ENCODE measurements at regions not wholly inside any gene's neighbourhood (a gene's known extent, or its start where the extent isn't known, plus 50 kb on each side); places are given as distances from the start of the nearest gene placed in this dataset.
"Not testable (repeated sequence)": the region's sequence is repeated elsewhere in the genome, so short reads cannot be mapped to it uniquely, and the experiment has no call there.

GRCh38 chr6:137545073-137545472 is 50.9 kb upstream of the OLIG3 start:
- no peak for DNase-seq

GRCh38 chr6:137547186-137547585 is 53.0 kb upstream of the OLIG3 start:
- no peak for DNase-seq

GRCh38 chr6:137547601-137548000 is 53.4 kb upstream of the OLIG3 start:
- no peak for DNase-seq

GRCh38 chr6:137549106-137549505 is 54.9 kb upstream of the OLIG3 start:
- no peak for DNase-seq

- DNase-seq, result no peak
Measured at GRCh38 chr6:137550535-137550934, 56.3 kb upstream of the OLIG3 start.

GRCh38 chr6:137552146-137552545 is 58.0 kb upstream of the OLIG3 start:
- DNase-seq, result no peak

- DNase-seq, result no peak
Measured at GRCh38 chr6:137552809-137553208, 58.6 kb upstream of the OLIG3 start.

- DNase-seq, result not testable (repeated sequence)
Measured at GRCh38 chr6:137559521-137560183, 65.5 kb upstream of the OLIG3 start.

GRCh38 chr6:137560184-137560563 is 66.0 kb upstream of the OLIG3 start:
- no peak for DNase-seq

- DNase-seq, result no peak
Measured at GRCh38 chr6:137568067-137568466, 73.9 kb upstream of the OLIG3 start.

GRCh38 chr6:137570393-137570792 is 76.2 kb upstream of the OLIG3 start:
- DNase-seq, result no peak

GRCh38 chr6:137571854-137572253 is 77.7 kb upstream of the OLIG3 start:
- no peak for DNase-seq

- no peak for DNase-seq
Measured at GRCh38 chr6:137573739-137574138, 79.5 kb upstream of the OLIG3 start.

- no peak for DNase-seq
Measured at GRCh38 chr6:137579612-137580011, 85.4 kb upstream of the OLIG3 start.

GRCh38 chr6:137581019-137581707 is 87.0 kb upstream of the OLIG3 start:
- no peak for DNase-seq

GRCh38 chr6:137583519-137583918 is 89.3 kb upstream of the OLIG3 start:
- DNase-seq, result not testable (repeated sequence)

- no peak for DNase-seq
Measured at GRCh38 chr6:137588472-137588871, 94.3 kb upstream of the OLIG3 start.

- no peak for DNase-seq
Measured at GRCh38 chr6:137589067-137589848, 95.1 kb upstream of the OLIG3 start.

- no peak for DNase-seq
Measured at GRCh38 chr6:137590684-137591083, 96.5 kb upstream of the OLIG3 start.

GRCh38 chr6:137601471-137601870 is 107.3 kb upstream of the OLIG3 start:
- DNase-seq, result no peak

- DNase-seq, result no peak
Measured at GRCh38 chr6:137602313-137603197, 108.4 kb upstream of the OLIG3 start.

GRCh38 chr6:137610702-137611101 is 116.5 kb upstream of the OLIG3 start:
- no peak for DNase-seq

- DNase-seq, result no peak
Measured at GRCh38 chr6:137623293-137623692, 129.1 kb upstream of the OLIG3 start.
